ENCODE measurements at regions not wholly inside any gene's neighbourhood (a gene's known extent, or its start where the extent isn't known, plus 50 kb on each side); places are given as distances from the start of the nearest gene placed in this dataset.

GRCh38 chr1:62951428-62951827 is 167.5 kb downstream of the ATG4C start:
- Mint-ChIP-seq H3K9me3 (no peaks in the 10 kb centered on the region), H3K27me3 (peaks cover 56% of the 10 kb centered on the region), H3K4me3 (no peak overlapping the region), H3K27ac (no peak overlapping the region), H3K4me1 (ENCODE audit: unreplicated experiment) (peaks cover 7% of the 10 kb centered on the region), H3K36me3 (no peaks in the 10 kb centered on the region)
- DNase-seq (ENCODE audit: extremely low spot score, unreplicated experiment) = no peak
- no peak for TF ChIP-seq CTCF (conservative IDR thresholded peaks at IDR 0.05)

- H3K27me3 Mint-ChIP-seq = peaks cover 60% of the 10 kb centered on the region
- peaks cover 7% of the 10 kb centered on the region for H3K4me1 Mint-ChIP-seq (ENCODE audit: unreplicated experiment)
- no peaks in the 10 kb centered on the region for H3K9me3 Mint-ChIP-seq
Measured at GRCh38 chr1:62952596-62952995, 168.7 kb downstream of the ATG4C start.

GRCh38 chr1:62953633-62954032 is 169.7 kb downstream of the ATG4C start:
- Mint-ChIP-seq H3K4me3 (no peak overlapping the region), H3K9me3 (no peaks in the 10 kb centered on the region), H3K27me3 (peaks cover 60% of the 10 kb centered on the region), H3K4me1 (ENCODE audit: unreplicated experiment) (peaks cover 7% of the 10 kb centered on the region), H3K27ac (no peak overlapping the region), H3K36me3 (no peaks in the 10 kb centered on the region)
- DNase-seq (ENCODE audit: extremely low spot score, unreplicated experiment) = no peak
- no peak for TF ChIP-seq CTCF (conservative IDR thresholded peaks at IDR 0.05)

More at GRCh38 chr1:62952596-62952995, 168.7 kb downstream of the ATG4C start:
- Mint-ChIP-seq H3K36me3 (no peaks in the 10 kb centered on the region), H3K27ac (no peak overlapping the region), H3K4me3 (no peak overlapping the region)
- TF ChIP-seq CTCF (conservative IDR thresholded peaks at IDR 0.05) = no peak
- DNase-seq (ENCODE audit: extremely low spot score, unreplicated experiment) = no peak

- no peaks in the 10 kb centered on the region for H3K36me3 Mint-ChIP-seq
- peaks cover 7% of the 10 kb centered on the region for H3K4me1 Mint-ChIP-seq (ENCODE audit: unreplicated experiment)
- no peak overlapping the region for H3K27ac Mint-ChIP-seq
- no peak for TF ChIP-seq CTCF (conservative IDR thresholded peaks at IDR 0.05)
- H3K4me3 Mint-ChIP-seq = no peak overlapping the region
- no peaks in the 10 kb centered on the region for H3K9me3 Mint-ChIP-seq
- H3K27me3 Mint-ChIP-seq = peaks cover 54% of the 10 kb centered on the region
- no peak for DNase-seq (ENCODE audit: extremely low spot score, unreplicated experiment)
Measured at GRCh38 chr1:62954758-62955157, 170.8 kb downstream of the ATG4C start.

GRCh38 chr1:62955666-62956065 is 171.7 kb downstream of the ATG4C start:
- Mint-ChIP-seq H3K9me3 (no peaks in the 10 kb centered on the region), H3K27ac (no peak overlapping the region), H3K27me3 (peaks cover 49% of the 10 kb centered on the region), H3K4me1 (ENCODE audit: unreplicated experiment) (peaks cover 7% of the 10 kb centered on the region), H3K4me3 (no peak overlapping the region), H3K36me3 (no peaks in the 10 kb centered on the region)
- DNase-seq (ENCODE audit: extremely low spot score, unreplicated experiment) = no peak
- no peak for TF ChIP-seq CTCF (conservative IDR thresholded peaks at IDR 0.05)

All from type B pancreatic cell (in vitro differentiated cells).